SJCRH30 (cell line): ENCODE measurements at regions not wholly inside any gene's neighbourhood (a gene's known extent, or its start where the extent isn't known, plus 50 kb on each side); places are given as distances from the start of the nearest gene placed in this dataset.
"Not testable (repeated sequence)": the region's sequence is repeated elsewhere in the genome, so short reads cannot be mapped to it uniquely, and the experiment has no call there.

Experiments
- DNase-seq, 2 experiments: peaks; one replicate each; pipeline ENCODE4 v3.0.0-alpha.2; 2015 to 2020
- H3K27ac ChIP-seq: fragments of 250-450 bp; sonication (Bioruptor Pico); 2 replicates; pipeline ENCODE4 v1.5.1; 2020; ENCODE audit warnings: mild to moderate bottlenecking, moderate library complexity
- H3K27me3 ChIP-seq: fragments of 250-450 bp; sonication (Bioruptor Pico); 2 replicates; pipeline ENCODE4 v1.5.1; 2020; ENCODE audit warnings: mild to moderate bottlenecking, moderate library complexity
- H3K36me3 ChIP-seq: fragments of 250-450 bp; sonication (Bioruptor Pico); 2 replicates; pipeline ENCODE4 v1.5.1; 2020; ENCODE audit warnings: mild to moderate bottlenecking, moderate library complexity
- H3K4me1 ChIP-seq: fragments of 250-450 bp; sonication (Bioruptor Pico); 2 replicates; pipeline ENCODE4 v1.5.1; 2020; ENCODE audit warnings: mild to moderate bottlenecking, moderate library complexity
- H3K4me3 ChIP-seq: fragments of 250-450 bp; sonication (Bioruptor Pico); 2 replicates; pipeline ENCODE4 v1.5.1; 2020; ENCODE audit warnings: mild to moderate bottlenecking, moderate library complexity
- H3K9me3 ChIP-seq: fragments of 250-450 bp; sonication (Bioruptor Pico); replicated peaks from 2 replicates; pipeline ENCODE4 v1.5.1; 2020; ENCODE audit warnings: mild to moderate bottlenecking, moderate library complexity

- Histone ChIP-seq H3K27me3 (no peaks in the 10 kb centered on the region), H3K36me3 (no peaks in the 10 kb centered on the region), H3K4me1 (no peaks in the 10 kb centered on the region)
Observed at GRCh38 chrX:65093658-65094057, 117.4 kb upstream of the ZC4H2 start.

DNA sequence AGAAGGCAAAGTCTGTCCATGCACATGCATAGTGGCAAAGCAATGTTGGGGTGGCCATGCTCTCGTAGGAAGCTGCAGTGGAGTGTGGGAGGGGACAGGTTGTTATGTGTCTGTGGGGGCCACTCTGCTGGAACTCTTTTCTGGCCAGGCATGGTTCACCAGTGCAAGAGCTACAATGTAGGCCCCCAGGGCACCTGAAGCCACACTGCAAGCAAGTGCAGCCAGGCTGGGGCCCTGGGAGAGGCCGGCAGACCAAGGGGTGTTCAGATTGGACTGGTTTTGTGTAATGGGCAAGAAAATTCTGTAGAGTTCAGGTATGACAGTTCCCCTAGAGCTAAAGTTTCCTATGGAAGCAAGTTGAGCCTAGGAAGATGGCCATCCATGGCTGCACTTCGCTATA, 97.0 kb upstream of the ZC4H2 start:
- Histone ChIP-seq H3K27ac (no peak overlapping the region), H3K4me3 (no peak overlapping the region), H3K27me3 (no peaks in the 10 kb centered on the region), H3K36me3 (no peaks in the 10 kb centered on the region), H3K4me1 (no peaks in the 10 kb centered on the region), H3K9me3 (no peaks in the 10 kb centered on the region)
- no peak for DNase-seq

More at GRCh38 chrX:65093658-65094057, 117.4 kb upstream of the ZC4H2 start:
- Histone ChIP-seq H3K9me3 (no peaks in the 10 kb centered on the region), H3K4me3 (no peak overlapping the region), H3K27ac (no peak overlapping the region)
- no peak for DNase-seq

DNA sequence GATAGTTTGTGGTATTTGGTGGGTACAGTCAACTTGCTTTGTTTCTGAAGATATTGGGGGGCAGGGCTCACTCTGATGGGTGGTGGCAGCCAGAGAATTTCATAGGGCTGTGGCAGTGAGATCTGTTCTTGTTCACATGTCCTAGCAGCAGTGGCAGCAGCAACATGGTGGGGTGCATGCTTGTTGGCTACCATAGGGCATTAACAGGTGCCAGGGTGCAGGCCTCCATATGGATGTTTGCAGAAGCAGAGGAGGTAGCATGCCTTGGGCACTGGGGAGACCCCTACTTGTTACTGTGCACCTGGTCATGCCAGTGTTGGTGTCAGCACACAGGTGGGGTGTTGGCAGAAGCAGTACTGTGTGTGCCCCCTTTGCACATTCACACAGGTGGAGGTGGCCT, 96.3 kb upstream of the ZC4H2 start:
- Histone ChIP-seq H3K27ac (no peak overlapping the region), H3K4me1 (no peaks in the 10 kb centered on the region), H3K4me3 (no peak overlapping the region), H3K9me3 (no peaks in the 10 kb centered on the region), H3K36me3 (no peaks in the 10 kb centered on the region), H3K27me3 (no peaks in the 10 kb centered on the region)
- DNase-seq: no peak

GRCh38 chrX:65058626-65059025, 82.4 kb upstream of the ZC4H2 start:
- not testable (repeated sequence) for H3K27ac ChIP-seq, H3K4me3 ChIP-seq, H3K36me3 ChIP-seq, H3K4me1 ChIP-seq, DNase-seq, H3K9me3 ChIP-seq, H3K27me3 ChIP-seq

DNA sequence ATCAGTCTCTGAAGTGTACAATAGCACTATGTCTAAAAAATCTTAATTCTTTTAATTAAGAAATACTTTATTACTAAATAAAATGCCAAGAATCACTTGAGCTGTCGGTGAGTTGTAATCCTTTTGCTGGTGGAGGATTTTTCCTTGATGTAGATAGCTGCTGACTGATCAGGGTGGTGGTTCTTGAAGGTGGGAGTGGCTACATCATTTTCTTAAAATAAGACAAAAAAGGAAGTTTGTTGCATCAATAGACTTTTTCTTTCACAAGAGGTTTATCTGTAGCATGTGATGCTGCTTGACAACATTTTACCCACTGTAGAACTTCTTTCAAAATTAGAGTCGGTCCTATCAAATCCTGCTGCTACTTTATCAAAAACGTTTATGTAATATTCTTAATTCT, 68.8 kb upstream of the ZC4H2 start:
- H3K36me3 ChIP-seq: no peaks in the 10 kb centered on the region
- no peak overlapping the region for H3K27ac ChIP-seq
- H3K27me3 ChIP-seq: no peaks in the 10 kb centered on the region
- H3K9me3 ChIP-seq: no peaks in the 10 kb centered on the region
- DNase-seq: no peak
- no peaks in the 10 kb centered on the region for H3K4me1 ChIP-seq
- H3K4me3 ChIP-seq: no peak overlapping the region

- H3K36me3 ChIP-seq: no peaks in the 10 kb centered on the region
- DNase-seq: no peak
Observed at GRCh38 chrX:65035446-65035770, 59.2 kb upstream of the ZC4H2 start.

DNA sequence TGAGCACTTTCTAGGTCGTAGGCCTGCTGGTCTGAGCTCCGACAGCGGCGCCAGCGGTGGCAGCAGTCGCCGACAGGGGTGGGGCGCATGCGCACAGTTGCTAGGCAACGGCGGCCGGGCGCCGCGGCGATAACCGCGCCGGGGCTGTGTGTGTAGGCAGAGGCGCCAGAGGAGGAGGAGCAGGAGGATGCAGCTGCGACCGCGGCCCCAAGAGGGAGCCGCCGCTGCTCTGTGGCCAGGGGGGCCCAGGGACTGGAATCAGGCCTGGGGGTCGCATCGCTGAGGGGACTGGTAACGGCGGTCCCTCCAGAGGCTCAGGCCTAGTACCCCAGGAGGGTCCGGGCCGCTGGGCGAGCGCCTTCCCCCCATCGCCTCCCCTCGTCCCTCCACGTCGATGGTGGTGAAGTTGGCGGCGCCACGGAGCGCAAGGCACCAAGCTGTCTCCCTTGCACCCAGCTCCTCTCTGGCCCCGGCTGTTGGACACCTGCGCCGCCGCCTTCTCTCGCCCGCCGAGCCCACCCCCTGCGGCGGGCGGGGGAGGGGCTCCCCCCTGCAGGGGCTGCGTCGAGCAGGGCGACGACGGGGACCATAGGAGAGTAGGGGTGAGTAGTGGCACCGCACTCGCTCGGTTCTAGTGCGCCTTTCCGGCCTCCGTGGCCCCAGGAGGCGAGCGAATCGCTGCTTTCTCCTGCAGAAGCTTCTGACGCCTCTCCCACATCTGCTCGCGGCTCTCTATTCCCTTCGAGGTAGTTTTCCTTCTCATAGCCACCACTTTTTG, 58.6 kb upstream of the ZC4H2 start, which contains the start of gene ZC3H12B:
TSS of gene ZC3H12B (plus strand) at position 159 of the 778 bp plus-strand sequence.
- Histone ChIP-seq H3K36me3 (no peaks in the 10 kb centered on the region), H3K9me3 (no peaks in the 10 kb centered on the region), H3K27ac (no peak within 1 kb of the TSS), H3K4me3 (peak within 1 kb of the TSS; percentile 31), H3K4me1 (no peaks in the 10 kb centered on the region), H3K27me3 (no peaks in the 10 kb centered on the region)
- peak; percentile 9 to 32 for DNase-seq

More at GRCh38 chrX:65035446-65035770, 59.2 kb upstream of the ZC4H2 start:
- H3K27me3 ChIP-seq: no peaks in the 10 kb centered on the region
- no peaks in the 10 kb centered on the region for H3K9me3 ChIP-seq
- no peak overlapping the region for H3K4me3 ChIP-seq
- H3K4me1 ChIP-seq: no peaks in the 10 kb centered on the region
- H3K27ac ChIP-seq: no peak overlapping the region

DNA sequence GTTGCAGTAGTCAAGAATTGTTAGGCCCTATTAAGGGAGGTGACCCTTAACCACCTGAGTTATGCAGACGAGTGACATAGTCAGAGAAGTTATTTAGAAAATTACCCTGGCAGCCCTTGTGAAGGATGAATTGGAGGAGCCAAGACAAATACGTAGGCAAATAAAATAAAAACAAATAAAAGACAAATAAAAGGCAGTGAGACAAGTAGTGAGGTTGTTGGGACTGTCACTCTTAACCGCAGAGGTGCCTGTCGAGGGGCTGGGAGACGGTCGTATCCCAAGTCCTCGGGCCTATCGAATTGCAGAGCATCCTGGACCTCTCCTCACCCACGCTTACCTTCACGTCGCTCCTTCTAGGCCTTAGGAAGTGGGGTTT, 58.0 kb upstream of the ZC4H2 start:
- H3K4me3 ChIP-seq: peak overlapping the region; percentile 31
- no peak for DNase-seq
- H3K9me3 ChIP-seq: no peaks in the 10 kb centered on the region
- no peaks in the 10 kb centered on the region for H3K27me3 ChIP-seq
- no peaks in the 10 kb centered on the region for H3K4me1 ChIP-seq
- H3K36me3 ChIP-seq: no peaks in the 10 kb centered on the region
- H3K27ac ChIP-seq: no peak overlapping the region
